GM12878 (cell line): ENCODE measurements at regions not wholly inside any gene's neighbourhood (a gene's known extent, or its start where the extent isn't known, plus 50 kb on each side); places are given as distances from the start of the nearest gene placed in this dataset.

Experiments
- BRCA1 ChIP-seq: IDR thresholded peaks from 2 replicates; pipeline ENCODE4 v1.6.1; 2011; ENCODE audit warnings: low read depth, low read length, improper control_type of control experiment
- E2F4 ChIP-seq: IDR thresholded peaks from 2 replicates; pipeline ENCODE4 v1.6.1; 2012; ENCODE audit warnings: low read depth, low read length, improper control_type of control experiment
- GABPA ChIP-seq: IDR thresholded peaks from 2 replicates; pipeline ENCODE4 v1.6.1; 2014; ENCODE audit warnings: antibody characterized with exemption, low read depth, mild to moderate bottlenecking, inconsistent platforms
- MYC ChIP-seq: IDR thresholded peaks from 2 replicates; pipeline ENCODE4 v1.6.1; 2011; ENCODE audit warnings: mild to moderate bottlenecking, low read length, moderate library complexity, inconsistent platforms; ENCODE audit not compliant: insufficient read depth, insufficient replicate concordance, insufficient read length, severe bottlenecking
- SIN3A ChIP-seq: IDR thresholded peaks from 2 replicates; pipeline ENCODE4 v1.6.1; 2012; ENCODE audit warnings: low read depth, low read length, improper control_type of control experiment
- SKIL ChIP-seq: fragments of 450-650 bp; IDR thresholded peaks from 2 replicates; pipeline ENCODE4 v1.6.1; 2017; ENCODE audit warnings: mild to moderate bottlenecking, low read depth, inconsistent platforms; ENCODE audit not compliant: poor library complexity, severe bottlenecking
- SMC3 ChIP-seq: IDR thresholded peaks from 2 replicates; pipeline ENCODE4 v1.6.1; 2011; ENCODE audit warnings: low read length, improper control_type of control experiment, borderline replicate concordance
- TCF12 ChIP-seq: IDR thresholded peaks from 2 replicates; pipeline ENCODE4 v1.6.1; 2011; ENCODE audit warnings: low read depth, mild to moderate bottlenecking, low read length
- ZBTB11 ChIP-seq: fragments of 450-650 bp; formaldehyde crosslinking; IDR thresholded peaks from 2 replicates; pipeline ENCODE4 v1.5.0; 2022; ENCODE audit warnings: mild to moderate bottlenecking, missing genetic modification characterization

GRCh38 chr6:6856538-6857523 lies 250.9 kb upstream of the RREB1 start (continued):
- TF ChIP-seq SKIL (no peak), TCF12 (peak; percentile 40; the same call in 1 of the 2 replicates), GABPA (no peak), SIN3A (no peak), MYC (no peak), BRCA1 (no peak), ZBTB11 (no peak), SMC3 (0 out of 2 replicates have a peak, but pooled peaks have one; percentile 8), E2F4 (no peak)
- TF ChIP-seq, all 136 proteins: peak for 31
